DMS 273 (cell line): ENCODE measurements at regions not wholly inside any gene's neighbourhood (a gene's known extent, or its start where the extent isn't known, plus 50 kb on each side); places are given as distances from the start of the nearest gene placed in this dataset.

Source experiments
- DNase-seq: peaks from one replicate; lab custom pipeline; 2025; ENCODE audit not compliant: unreplicated experiment; lab: John Stamatoyannopoulos, UW

DNA sequence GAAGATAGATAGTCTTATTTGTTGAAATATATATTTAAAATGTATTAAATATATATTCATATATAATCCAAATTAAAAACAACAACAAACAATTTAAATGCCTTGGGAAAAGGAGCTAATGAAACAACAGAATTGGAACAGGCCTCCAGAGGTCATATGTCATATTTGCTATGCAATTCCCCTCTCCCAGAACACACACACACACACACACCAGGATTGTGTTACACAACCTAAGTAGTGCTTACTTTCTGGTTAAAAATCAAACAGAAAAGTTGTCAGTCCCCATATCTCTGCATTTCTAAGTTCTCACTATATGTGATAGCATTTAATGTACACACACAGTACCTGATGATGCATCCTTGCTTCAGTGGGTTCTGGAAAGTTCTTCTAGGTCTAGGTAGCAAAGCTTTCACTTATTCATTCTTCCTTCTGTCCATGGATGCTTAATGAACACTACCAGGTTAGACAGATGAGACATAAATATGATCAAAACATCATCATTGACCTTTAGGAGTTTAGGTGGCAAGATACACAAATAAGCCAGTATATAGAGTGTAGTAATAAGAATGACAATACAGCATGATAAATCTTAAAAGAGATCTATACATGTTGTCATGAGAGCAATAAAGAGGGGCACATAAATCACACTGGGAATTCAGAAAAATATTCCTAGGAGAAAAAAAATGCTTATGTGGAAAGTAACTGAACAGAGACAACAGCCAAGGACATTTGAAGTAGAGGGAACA, 662.8 kb downstream of the PTPRC start:
- no peak for DNase-seq

DNA sequence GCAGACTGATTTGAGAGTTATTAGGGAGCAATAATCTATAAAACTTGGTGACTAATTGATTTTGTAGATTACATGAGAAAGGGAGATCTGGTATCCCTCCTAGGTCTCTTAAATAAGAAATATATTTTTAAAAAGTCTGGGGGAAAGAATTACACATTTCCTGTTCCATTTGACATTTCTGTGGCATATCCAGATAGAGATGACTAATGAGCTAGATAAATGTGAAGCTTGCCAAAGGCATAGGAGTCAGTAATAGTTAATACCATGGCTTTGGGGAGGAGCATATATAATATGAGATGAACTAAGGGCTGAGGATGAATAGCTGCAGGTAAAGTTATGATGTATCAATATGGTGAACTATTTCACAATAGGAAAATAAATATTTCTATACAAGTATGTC, 663.7 kb downstream of the PTPRC start:
- DNase-seq = no peak

DNA sequence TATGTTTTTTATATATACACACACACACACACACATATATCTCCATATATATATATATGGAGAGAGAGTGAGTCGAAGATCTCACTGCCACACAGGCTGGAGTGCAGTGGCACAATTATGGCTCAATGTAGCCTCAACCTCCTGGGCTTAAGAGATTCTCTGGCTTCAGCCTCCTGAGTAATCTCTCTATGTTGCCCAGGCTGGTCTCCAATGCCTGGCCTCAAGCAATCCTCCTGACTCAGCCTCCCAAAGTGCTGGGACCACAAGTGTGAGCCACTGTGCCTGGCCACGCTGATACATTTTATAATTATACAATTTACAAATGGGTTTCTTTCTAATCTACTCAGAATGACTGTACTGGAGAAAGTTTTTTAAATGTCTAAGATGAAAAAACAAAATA, 664.2 kb downstream of the PTPRC start:
- no peak for DNase-seq

DNA sequence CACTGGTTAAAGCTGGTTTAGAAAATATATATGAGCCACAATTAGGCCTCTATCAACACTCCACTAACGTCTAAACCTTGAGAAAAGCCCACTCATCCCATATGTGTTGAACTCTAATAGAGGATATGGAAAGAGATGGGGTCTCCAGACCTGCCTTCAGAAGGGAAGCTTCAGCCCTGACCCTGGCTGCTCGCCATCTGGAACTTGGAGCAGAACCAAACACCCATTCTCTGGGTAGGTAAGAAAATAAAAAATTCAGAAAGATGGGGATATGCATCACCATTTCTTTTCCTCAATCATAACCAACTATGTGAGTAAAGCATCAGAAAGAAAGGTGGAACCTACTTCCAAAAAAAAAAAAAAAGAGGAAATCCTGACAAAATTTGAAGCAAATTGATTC, 666.2 kb downstream of the PTPRC start:
- no peak for DNase-seq

DNA sequence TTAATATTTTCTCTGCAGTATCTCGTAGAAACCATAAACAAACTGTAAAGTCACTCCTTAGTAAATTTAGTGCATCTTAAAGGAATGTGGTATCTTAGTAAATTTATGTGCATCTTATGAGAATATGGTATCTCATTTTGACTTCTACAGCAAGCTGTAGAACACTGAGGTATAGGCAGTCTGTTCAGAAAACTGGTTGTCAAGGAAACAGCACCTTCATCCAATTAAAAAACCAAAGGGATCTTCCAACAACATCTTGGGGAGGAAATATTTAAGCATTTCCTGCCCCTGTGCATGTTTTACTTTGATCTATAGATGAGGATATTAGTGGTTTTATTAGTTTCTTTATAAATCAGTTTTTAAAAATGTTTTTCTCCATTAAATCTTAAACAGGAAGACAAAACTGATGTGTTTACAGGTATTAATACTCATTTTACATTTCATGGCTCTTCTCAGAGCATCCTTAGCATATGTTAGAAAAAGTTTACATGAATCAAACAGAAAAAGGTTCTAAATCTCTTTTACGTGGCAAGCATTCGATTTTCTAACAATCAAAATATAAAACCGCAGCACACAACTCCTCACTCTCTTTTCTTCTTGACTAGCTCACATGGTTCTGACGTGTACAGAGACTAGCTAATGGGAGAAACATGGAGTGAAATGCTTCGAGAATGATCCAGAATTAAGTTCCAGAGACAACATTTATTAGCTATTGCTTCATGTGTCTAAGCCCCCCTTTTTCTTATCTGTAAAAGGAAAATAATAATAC, 668.8 kb downstream of the PTPRC start:
- DNase-seq = no peak

DNA sequence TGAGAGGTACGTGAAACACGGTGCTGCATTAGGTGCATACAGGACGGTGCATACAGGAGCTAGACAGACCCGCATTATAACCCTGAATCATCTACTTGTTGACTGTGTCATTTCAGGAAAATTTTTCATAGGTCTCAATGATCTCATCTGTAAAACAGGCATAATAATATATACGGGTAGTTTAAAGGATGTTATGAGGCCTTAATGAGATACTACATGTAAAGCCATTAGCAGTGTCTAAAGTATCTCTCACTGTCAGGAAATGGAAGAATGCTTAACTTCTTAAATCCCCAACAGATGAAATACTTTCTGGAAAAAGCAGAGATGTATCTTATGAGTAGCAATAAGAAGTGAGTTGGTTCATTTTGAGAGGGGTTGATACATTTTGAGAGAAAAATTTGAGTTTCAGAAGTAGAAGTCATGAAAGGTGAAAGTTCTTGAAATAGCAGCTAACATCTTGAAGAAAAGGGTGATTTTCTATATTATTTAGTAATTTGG, 669.6 kb downstream of the PTPRC start:
- DNase-seq = no peak

DNA sequence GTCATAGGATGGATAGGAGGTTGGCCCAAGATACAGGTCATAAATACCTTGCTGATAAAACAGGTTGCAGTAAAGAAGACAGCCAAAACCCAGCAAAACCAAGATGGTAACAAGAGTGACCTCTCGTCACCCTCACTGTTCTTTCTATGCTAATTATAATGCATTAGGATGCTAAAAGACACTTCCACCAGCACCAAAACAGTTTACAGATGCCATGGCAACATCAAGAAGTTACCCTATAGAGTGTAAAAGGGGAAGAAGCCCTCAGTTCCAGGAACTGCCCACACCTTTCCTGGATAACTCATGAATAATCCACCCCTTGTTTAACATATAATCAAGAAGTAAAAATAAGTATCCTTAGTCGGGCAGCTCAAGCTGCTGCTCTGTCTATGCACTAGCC, 671.9 kb downstream of the PTPRC start:
- DNase-seq = no peak

DNA sequence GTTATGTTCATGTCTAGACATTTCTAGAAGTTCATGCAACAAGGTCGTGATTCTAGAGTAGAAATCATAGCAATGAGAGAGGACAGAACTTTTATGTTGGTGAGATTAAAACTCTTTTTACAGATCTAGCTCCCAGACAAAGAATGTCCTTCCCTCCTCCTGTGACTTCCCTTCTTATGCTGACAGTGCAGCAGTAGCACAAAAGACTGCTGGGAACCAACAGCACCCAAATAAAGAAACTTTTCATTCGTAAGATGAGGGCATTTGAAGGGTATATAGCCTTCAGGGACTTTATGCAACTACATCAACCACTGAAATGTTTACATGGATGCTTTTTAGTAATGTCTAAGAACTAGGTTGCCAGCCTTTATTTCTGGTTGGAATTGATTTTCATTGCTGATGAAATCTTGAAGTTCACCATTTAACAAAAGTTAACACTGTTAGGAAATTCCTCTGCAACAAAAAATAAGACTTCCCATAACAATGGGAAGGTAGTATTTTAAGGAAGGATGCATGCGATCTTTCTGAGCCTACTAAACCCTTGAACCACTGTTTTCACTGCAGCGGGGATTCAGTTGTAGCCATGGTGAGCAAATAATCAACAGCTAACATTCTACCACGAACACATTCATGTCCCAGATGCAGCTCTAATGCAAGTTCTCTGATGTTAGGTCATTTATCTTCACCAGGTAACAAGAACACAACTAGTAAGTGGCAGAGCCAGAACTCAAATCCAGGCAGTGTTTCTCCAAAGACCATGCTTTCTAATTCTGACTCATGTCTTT, 672.8 kb downstream of the PTPRC start:
- no peak for DNase-seq

DNA sequence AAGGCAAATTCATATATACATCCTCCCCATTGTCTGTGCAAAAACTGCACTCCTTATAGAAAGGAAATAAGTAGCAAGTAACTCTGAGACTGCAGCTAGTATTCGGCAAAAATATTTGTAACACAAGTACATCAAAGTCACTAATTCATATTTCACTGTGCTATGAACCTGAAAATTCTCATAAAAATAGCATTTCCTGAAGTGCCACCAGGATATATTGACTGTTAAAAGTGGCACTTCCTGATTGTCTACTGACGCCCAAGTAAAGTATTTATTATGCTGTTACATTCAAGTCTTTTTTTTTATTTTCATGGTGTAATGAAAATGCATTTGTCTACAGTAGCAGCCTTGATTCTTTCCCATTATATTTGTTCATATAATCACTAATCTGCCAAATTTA, 673.8 kb downstream of the PTPRC start:
- DNase-seq = no peak

DNA sequence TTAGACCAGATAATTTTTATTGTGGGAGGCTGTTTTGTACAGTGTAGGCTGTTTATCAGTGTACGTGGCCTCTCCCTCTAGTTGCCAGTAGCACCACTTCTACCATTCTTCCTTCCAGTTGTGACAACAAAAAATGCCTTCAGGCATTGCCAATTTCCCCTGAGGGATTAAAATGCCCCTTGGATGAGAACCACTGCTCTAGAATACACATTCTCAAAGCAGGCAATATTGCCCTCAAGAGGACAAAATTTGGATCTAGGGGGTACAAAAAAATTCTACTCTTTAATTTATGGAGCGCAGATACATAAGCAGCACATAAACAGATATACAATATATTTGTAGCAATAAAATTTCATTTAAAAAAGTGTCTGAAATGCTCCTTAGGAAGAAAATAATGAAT, 674.6 kb downstream of the PTPRC start:
- DNase-seq = no peak

DNA sequence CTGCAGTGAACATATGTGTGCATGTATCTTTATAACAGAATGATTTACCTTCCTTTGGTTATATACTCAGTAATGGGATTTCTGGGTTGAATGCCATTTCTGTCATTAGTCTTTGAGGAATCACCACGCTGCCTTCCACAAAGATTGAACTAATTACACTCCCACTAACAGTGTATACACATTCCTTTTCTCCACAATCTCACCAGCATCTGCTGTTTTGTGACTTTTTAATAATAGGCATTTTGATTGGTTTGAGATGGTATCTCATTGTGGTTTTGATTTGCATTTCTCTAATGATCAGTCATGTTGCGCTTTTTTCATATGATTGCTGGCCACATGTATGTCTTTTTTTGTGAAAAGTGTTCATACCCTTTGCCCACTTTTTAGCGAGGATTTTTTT, 680.5 kb downstream of the PTPRC start:
- DNase-seq = no peak

DNA sequence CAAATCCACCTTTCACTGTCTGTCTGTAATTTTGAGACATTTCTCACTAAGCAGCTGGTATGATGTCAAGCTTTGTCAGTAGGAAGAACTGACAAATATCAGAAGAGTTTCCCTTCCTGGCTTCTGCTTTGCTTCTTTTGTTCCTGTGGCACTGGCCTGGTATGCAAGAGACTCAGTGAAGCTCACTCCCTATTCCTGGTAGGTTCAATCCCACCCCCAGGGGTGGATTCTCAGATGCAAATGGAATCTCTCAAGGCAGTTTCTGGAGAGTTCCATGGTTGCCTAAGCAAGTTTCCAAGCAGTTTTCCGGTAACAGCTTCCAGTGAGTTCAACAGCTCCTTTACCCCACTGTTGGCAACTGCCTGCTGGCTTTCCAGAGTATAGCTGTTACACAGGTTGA, 683.4 kb downstream of the PTPRC start:
- no peak for DNase-seq

DNA sequence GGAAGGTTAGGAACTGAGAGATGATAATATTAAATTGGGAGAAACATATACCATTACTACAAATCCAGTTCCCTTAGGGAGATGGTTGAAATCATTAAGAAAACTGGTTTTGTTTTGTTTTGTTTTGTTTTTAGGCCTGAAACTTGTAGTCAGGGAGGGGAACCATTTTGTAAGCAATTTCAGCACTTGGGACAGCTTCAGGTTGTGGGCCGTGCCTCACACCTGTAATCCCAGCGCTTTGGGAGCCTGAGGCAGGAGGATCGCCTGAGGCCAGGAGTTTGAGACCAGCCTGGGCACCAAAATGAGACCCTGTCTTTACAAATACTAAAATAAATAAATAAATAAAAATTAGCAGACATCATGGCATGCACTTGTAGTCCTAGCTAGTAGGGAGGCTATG, 694.3 kb upstream of the NR5A2 start:
- no peak for DNase-seq

DNA sequence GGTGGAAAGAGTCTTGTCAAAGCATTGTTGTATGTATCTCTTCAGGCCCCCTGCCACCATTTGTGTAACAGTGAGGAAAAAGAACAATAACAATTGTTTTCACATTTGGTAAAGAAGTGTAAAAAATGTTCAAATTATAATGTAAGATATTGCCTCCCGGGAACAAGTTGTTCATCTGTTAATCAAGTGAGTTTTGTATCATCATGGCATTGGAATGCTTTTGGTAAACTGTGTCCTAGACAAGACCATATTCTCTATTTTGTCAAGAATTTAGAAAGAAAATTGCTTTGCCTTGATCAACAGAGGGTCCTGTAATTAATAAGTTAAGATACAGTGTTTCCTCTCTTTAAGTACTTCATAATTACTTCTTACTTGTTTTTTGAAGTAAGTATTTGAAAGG, 692.0 kb upstream of the NR5A2 start:
- DNase-seq = no peak

DNA sequence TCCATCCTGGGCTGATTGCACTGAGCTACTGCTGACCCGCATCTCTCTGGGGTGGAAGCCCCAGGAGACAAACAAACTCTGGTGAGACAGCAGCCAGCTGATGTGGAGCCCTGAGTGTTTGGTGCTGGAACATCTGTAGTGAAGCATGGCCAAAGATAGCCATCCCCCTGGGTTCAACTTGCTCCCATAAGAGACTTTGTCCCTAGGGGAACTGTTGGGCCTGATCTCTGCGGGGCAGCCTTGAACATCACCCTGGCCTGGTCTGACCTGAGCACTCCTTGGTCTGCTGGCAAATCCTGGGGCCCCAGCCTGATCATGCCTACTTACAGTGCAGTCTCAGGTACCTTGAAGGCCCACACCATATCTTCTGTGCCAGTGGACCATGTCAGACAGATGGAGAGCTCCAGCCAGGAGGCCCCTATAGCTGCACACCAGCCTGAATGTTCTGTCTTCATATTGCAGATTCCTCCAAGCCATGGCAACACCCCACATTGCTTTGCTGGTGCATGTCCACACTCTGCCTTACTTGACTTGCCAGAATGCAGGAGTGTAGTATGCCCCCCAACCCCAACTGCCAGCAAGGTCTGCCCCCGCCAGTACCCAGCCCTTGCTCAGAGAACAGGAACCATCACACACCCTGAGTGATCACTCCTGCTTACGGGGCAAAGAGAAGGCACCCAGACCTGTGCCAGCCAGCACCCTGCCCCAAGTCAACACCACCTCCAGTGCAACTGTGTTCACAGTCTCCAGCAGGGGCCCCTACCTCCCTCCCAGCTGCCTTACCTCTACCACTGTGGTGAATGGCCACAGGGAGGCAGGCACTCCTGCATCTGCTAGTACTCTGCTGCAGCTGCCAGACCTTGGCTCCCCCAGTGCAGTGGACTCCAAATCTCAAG, 690.5 kb upstream of the NR5A2 start:
- peak; percentile 27 for DNase-seq

DNA sequence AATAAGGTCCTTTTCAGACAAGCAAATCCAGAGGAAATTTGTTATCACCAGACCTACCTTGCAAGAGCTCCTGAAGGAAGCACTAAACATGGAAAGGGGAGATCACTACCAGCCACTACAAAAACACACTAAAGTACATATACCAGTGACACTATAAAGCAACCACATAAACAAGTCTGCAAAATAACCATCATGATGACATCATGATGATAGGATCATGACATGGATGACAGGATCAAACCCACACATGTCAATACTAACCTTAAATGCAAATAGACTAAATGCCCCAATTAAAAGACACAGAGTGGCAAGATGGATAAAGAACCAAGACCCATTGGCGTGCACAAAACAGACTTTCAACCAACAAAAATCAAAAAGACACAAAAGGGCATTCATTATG, 688.8 kb upstream of the NR5A2 start:
- no peak for DNase-seq

DNA sequence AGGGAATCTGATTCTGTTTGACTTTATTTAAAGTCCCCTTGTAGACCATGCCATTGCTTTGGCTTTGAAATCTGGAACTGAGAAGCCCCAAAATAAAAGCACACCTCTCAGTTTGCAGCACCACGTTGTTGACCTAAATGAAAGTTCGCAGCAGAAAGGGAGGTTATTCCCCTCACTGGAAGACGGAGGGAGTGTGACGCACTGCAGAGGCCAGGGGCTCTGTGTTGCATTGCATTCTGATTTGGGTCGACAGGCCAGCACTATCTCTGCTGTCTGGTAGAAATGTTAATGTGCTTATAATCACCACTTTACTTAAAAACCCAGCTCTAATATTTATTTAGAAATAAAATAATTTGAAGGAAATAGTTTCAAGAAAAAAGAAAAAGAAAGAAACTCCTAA, 675.2 kb upstream of the NR5A2 start:
- DNase-seq = peak; percentile 5

DNA sequence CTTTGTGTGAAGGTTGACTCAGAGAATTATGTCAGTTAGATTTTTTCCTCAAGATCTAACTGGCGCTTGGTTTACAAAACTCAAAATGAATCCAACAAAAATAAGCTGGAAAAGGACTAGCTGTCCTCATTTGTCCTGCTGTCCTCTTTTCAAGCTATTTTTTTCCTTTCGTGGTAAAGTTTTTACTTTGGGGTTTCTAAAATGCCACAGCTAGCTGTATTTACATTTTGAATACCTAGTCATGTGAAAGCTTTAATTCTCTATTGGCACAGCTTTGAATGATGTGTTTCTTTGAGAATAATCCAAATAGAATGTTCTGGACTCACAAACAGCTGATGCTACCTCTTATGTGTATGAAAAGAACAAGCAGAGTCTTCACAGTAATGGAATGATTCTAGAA, 673.6 kb upstream of the NR5A2 start:
- DNase-seq = no peak

DNA sequence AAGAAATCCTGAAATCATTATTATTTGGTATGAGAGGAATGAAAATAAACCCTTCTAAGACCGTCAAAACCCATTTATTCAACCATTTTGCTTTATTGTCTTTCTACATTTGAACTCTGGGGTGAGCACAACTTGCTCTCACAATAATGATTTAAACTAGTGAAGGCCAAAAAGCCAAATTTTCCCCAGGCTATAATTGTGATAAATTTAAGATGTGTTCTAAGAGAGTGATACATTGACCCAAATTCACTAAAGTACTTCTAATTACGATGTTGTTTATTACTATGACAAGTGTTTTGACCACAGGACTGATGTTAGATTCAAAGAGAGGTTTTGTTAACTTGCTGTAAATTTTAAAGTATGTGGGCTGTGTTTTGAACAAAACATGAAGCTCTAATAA, 670.9 kb upstream of the NR5A2 start:
- DNase-seq = no peak

DNA sequence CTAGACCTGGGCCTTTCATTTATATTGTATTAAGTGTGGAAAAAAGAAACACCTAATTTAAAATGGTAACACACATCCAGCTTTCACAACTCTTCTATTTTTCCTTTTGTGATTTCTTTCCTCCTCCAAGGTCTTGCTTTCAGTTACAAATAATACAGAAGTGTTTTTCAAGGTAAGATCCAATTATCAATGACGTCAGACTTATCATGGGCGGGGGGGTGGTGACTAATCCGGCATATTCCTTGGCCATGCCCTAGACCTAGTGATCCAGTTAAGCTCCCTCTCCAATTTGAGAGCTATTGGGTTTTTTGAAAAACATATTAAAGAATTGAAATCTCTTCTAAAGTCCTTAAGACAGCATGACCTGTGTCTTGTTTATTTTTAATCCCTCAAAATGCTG, 669.9 kb upstream of the NR5A2 start:
- DNase-seq = no peak

DNA sequence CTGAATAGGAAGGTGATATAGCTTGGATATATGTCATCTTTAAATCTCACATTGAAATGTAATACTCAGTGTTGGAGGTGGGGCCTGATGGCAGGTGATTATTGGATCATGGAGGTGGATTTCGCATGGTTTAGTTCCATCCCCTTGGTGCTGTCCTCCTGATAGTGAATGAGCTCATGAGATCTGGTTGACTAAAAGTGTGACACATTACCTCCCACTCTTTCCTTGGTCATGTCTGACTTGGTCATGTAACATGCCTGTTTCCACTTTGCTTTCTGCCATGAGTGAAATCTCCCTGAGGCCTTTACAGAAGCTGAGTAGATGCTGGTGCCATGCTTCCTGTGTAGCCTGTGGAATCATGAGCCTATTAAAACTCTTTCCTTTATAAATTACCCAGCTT, 664.5 kb upstream of the NR5A2 start:
- DNase-seq = no peak
